Karpas-422 (cell line): ENCODE measurements at regions not wholly inside any gene's neighbourhood (a gene's known extent, or its start where the extent isn't known, plus 50 kb on each side); places are given as distances from the start of the nearest gene placed in this dataset.

Experiments used
- DNase-seq: peaks from one replicate; pipeline ENCODE4 v3.0.0-alpha.2; 2015
- H2AFZ ChIP-seq: fragments of 200-600 bp; sonication (generic); 2 replicates; pipeline ENCODE4 v1.6.1; 2014; ENCODE audit warnings: antibody characterized with exemption, low read length, mixed read lengths
- H3K27ac ChIP-seq: fragments of 200-600 bp; sonication (generic); 2 replicates; pipeline ENCODE4 v1.5.1; 2014; ENCODE audit warnings: mild to moderate bottlenecking, low read length, moderate library complexity
- H3K27me3 ChIP-seq: fragments of 200-600 bp; sonication (generic); 2 replicates; pipeline ENCODE4 v1.6.1; 2014; ENCODE audit warnings: low read length, mixed read lengths
- H3K36me3 ChIP-seq: fragments of 200-600 bp; sonication (generic); 2 replicates; pipeline ENCODE4 v1.6.1; 2014; ENCODE audit warnings: low read length, mixed read lengths; ENCODE audit not compliant: insufficient read depth
- H3K4me1 ChIP-seq: fragments of 200-600 bp; sonication (generic); 2 replicates; pipeline ENCODE4 v1.6.1; 2014; ENCODE audit warnings: mild to moderate bottlenecking, low read length, mixed read lengths
- H3K4me2 ChIP-seq: fragments of 200-600 bp; sonication (generic); 2 replicates; pipeline ENCODE4 v1.6.1; 2014; ENCODE audit warnings: low read length, low read depth, mild to moderate bottlenecking; ENCODE audit not compliant: poor library complexity, severe bottlenecking
- H3K4me3 ChIP-seq: fragments of 200-600 bp; sonication (generic); 2 replicates; pipeline ENCODE4 v1.5.1; 2014; ENCODE audit warnings: mild to moderate bottlenecking, antibody characterized with exemption, low read length, mixed read lengths
- H3K79me2 ChIP-seq: fragments of 200-600 bp; sonication (generic); 2 replicates; pipeline ENCODE4 v1.6.1; 2014; ENCODE audit warnings: mild to moderate bottlenecking, low read length, mixed read lengths
- H3K9ac ChIP-seq: fragments of 200-600 bp; sonication (generic); 2 replicates; pipeline ENCODE4 v1.6.0; 2014; ENCODE audit warnings: low read length
- H3K9me2 ChIP-seq: fragments of 200-600 bp; sonication (generic), shearing (Covaris generic); replicated peaks from 2 replicates; pipeline ENCODE4 v1.6.0; 2014; ENCODE audit warnings: mild to moderate bottlenecking, low read length, moderate library complexity; ENCODE audit not compliant: insufficient read depth
- H3K9me3 ChIP-seq: fragments of 300-700, 200-600 bp; sonication (generic); 2 replicates; pipeline ENCODE4 v1.6.1; 2014; ENCODE audit warnings: low read length, mixed read lengths
- H4K20me1 ChIP-seq: fragments of 200-600 bp; sonication (generic); 2 replicates; pipeline ENCODE4 v1.6.1; 2014; ENCODE audit warnings: mild to moderate bottlenecking, antibody characterized with exemption, low read length, low read depth; ENCODE audit not compliant: insufficient read depth

GRCh38 chr12:34526946-34527345 lies 504.6 kb downstream of the ALG10 start:
- Histone ChIP-seq H3K36me3 (no peaks in the 10 kb centered on the region), H3K9ac (no peak overlapping the region), H3K4me3 (no peak overlapping the region), H3K27ac (no peak overlapping the region), H2AFZ (no peak overlapping the region), H3K9me2 (no peaks in the 10 kb centered on the region), H3K4me2 (no peak overlapping the region), H3K9me3 (peaks cover 18% of the 10 kb centered on the region), H4K20me1 (no peaks in the 10 kb centered on the region), H3K4me1 (no peaks in the 10 kb centered on the region), H3K27me3 (no peaks in the 10 kb centered on the region), H3K79me2 (no peaks in the 10 kb centered on the region)
- no peak for DNase-seq

GRCh38 chr12:34547276-34547675 lies 525.0 kb downstream of the ALG10 start:
- Histone ChIP-seq H3K4me1 (no peaks in the 10 kb centered on the region), H3K27ac (no peak overlapping the region), H2AFZ (no peak overlapping the region), H3K9me2 (no peaks in the 10 kb centered on the region), H3K4me2 (no peak overlapping the region), H3K4me3 (no peak overlapping the region), H3K9me3 (peaks cover 84% of the 10 kb centered on the region), H3K27me3 (no peaks in the 10 kb centered on the region), H3K79me2 (no peaks in the 10 kb centered on the region), H3K36me3 (no peaks in the 10 kb centered on the region), H3K9ac (no peak overlapping the region), H4K20me1 (no peaks in the 10 kb centered on the region)
- DNase-seq = no peak

GRCh38 chr12:34591966-34592365 lies 569.7 kb downstream of the ALG10 start:
- H3K9me2 ChIP-seq = no peaks in the 10 kb centered on the region
- H3K9ac ChIP-seq = no peak overlapping the region
- peaks cover 85% of the 10 kb centered on the region for H3K9me3 ChIP-seq
- H3K79me2 ChIP-seq = no peaks in the 10 kb centered on the region
- no peaks in the 10 kb centered on the region for H3K4me1 ChIP-seq
- H4K20me1 ChIP-seq = no peaks in the 10 kb centered on the region
- DNase-seq = no peak
- no peaks in the 10 kb centered on the region for H3K36me3 ChIP-seq
- H3K4me2 ChIP-seq = no peak overlapping the region
- H3K27me3 ChIP-seq = no peaks in the 10 kb centered on the region
- H2AFZ ChIP-seq = no peak overlapping the region
- no peak overlapping the region for H3K4me3 ChIP-seq
- H3K27ac ChIP-seq = no peak overlapping the region

GRCh38 chr12:34595749-34596733 lies 573.7 kb downstream of the ALG10 start:
- Histone ChIP-seq H4K20me1 (no peaks in the 10 kb centered on the region), H3K4me1 (no peaks in the 10 kb centered on the region), H3K36me3 (no peaks in the 10 kb centered on the region), H3K4me2 (no peak overlapping the region), H3K27ac (no peak overlapping the region), H2AFZ (no peak overlapping the region), H3K4me3 (no peak overlapping the region), H3K9ac (no peak overlapping the region), H3K9me2 (no peaks in the 10 kb centered on the region), H3K9me3 (peaks cover 66% of the 10 kb centered on the region), H3K27me3 (no peaks in the 10 kb centered on the region), H3K79me2 (no peaks in the 10 kb centered on the region)
- DNase-seq = no peak

- no peak for DNase-seq
- Histone ChIP-seq H3K9me3 (peaks cover 55% of the 10 kb centered on the region), H4K20me1 (no peaks in the 10 kb centered on the region), H3K36me3 (no peaks in the 10 kb centered on the region), H2AFZ (no peak overlapping the region), H3K9me2 (no peaks in the 10 kb centered on the region), H3K79me2 (no peaks in the 10 kb centered on the region), H3K27ac (no peak overlapping the region), H3K4me1 (no peaks in the 10 kb centered on the region), H3K27me3 (no peaks in the 10 kb centered on the region), H3K9ac (no peak overlapping the region), H3K4me3 (no peak overlapping the region), H3K4me2 (no peak overlapping the region)
Observed at GRCh38 chr12:34597548-34598351, 575.5 kb downstream of the ALG10 start.

- Histone ChIP-seq H4K20me1 (no peaks in the 10 kb centered on the region), H3K9me2 (no peaks in the 10 kb centered on the region), H3K9ac (no peak overlapping the region), H3K4me1 (no peaks in the 10 kb centered on the region), H3K9me3 (peaks cover 48% of the 10 kb centered on the region), H3K27me3 (no peaks in the 10 kb centered on the region), H3K4me2 (no peak overlapping the region), H3K36me3 (no peaks in the 10 kb centered on the region), H3K27ac (no peak overlapping the region), H3K79me2 (no peaks in the 10 kb centered on the region), H2AFZ (no peak overlapping the region), H3K4me3 (no peak overlapping the region)
- no peak for DNase-seq
Observed at GRCh38 chr12:34598352-34598827, 576.1 kb downstream of the ALG10 start.

- Histone ChIP-seq H3K9me3 (peaks cover 43% of the 10 kb centered on the region), H2AFZ (no peak overlapping the region), H3K36me3 (no peaks in the 10 kb centered on the region), H3K4me1 (no peaks in the 10 kb centered on the region), H3K9me2 (no peaks in the 10 kb centered on the region), H3K27ac (no peak overlapping the region), H3K9ac (no peak overlapping the region), H3K4me3 (no peak overlapping the region), H3K27me3 (no peaks in the 10 kb centered on the region), H3K79me2 (no peaks in the 10 kb centered on the region), H4K20me1 (no peaks in the 10 kb centered on the region), H3K4me2 (no peak overlapping the region)
- DNase-seq = no peak
Observed at GRCh38 chr12:34598851-34599529, 576.7 kb downstream of the ALG10 start.
